Caco-2 (cell line): ENCODE measurements at regions not wholly inside any gene's neighbourhood (a gene's known extent, or its start where the extent isn't known, plus 50 kb on each side); places are given as distances from the start of the nearest gene placed in this dataset.

ENCODE experiments used
- BruUV-seq: library from RNA; stranded (reverse); fragments of 400-500 nt; replicated peaks from 2 replicates; lab custom pipeline; 2021; lab: Mats Ljungman, UMichigan
- CTCF ChIA-PET: fragments of 300-600 bp; sonication (Branson Sonifier 250); formaldehyde crosslinking; loops from one replicate; lab custom pipeline; 2022; ENCODE audit warnings: antibody characterized with exemption; lab: Charles Lee
- POLR2A ChIA-PET: fragments of 300-600 bp; sonication (Branson Sonifier 250); formaldehyde crosslinking; loops from one replicate; lab custom pipeline; 2022; ENCODE audit warnings: antibody characterized with exemption; lab: Charles Lee
- DNase-seq, 2 experiments: peaks; one replicate each; pipeline versions ENCODE4 v3.0.0 to v3.0.0-alpha.2; 2020 to 2022
- H3K27me3 ChIP-seq: replicated peaks from 2 replicates; pipeline ENCODE4 v1.6.0; 2011; ENCODE audit warnings: low read length; ENCODE audit not compliant: control insufficient read depth, insufficient read depth
- H3K36me3 ChIP-seq: 2 replicates; pipeline ENCODE4 v1.5.1; 2011; ENCODE audit warnings: low read length; ENCODE audit not compliant: control insufficient read depth, insufficient read depth
- H3K4me1 ChIP-seq: fragments of 250-450 bp; sonication (Bioruptor Pico); 2 replicates; pipeline ENCODE4 v1.5.1; 2020; ENCODE audit warnings: mild to moderate bottlenecking
- H3K4me3 ChIP-seq: 2 replicates; pipeline ENCODE4 v1.5.1; 2011; ENCODE audit warnings: low read depth, mild to moderate bottlenecking, control low read depth, low read length
- H3K9me3 ChIP-seq: fragments of 250-450 bp; sonication (Bioruptor Pico); 2 replicates; pipeline ENCODE4 v1.5.1; 2020; ENCODE audit warnings: mild to moderate bottlenecking, moderate library complexity
- H3K27ac Mint-ChIP-seq: one replicate; pipeline ENCODE4 v1.8.0; 2022; ENCODE audit warnings: mixed read lengths; ENCODE audit not compliant: unreplicated experiment
- H3K27me3 Mint-ChIP-seq: one replicate; pipeline ENCODE4 v1.8.0; 2022; ENCODE audit warnings: mixed read lengths; ENCODE audit not compliant: insufficient read depth, unreplicated experiment
- H3K36me3 Mint-ChIP-seq: one replicate; pipeline ENCODE4 v1.8.0; 2022; ENCODE audit warnings: mild to moderate bottlenecking, mixed read lengths; ENCODE audit not compliant: insufficient read depth, unreplicated experiment
- H3K4me1 Mint-ChIP-seq: one replicate; pipeline ENCODE4 v1.8.0; 2022; ENCODE audit warnings: low read depth, mixed read lengths; ENCODE audit not compliant: unreplicated experiment
- H3K4me3 Mint-ChIP-seq: one replicate; pipeline ENCODE4 v1.8.0; 2022; ENCODE audit warnings: mild to moderate bottlenecking, moderate library complexity, mixed read lengths; ENCODE audit not compliant: unreplicated experiment
- H3K9me3 Mint-ChIP-seq: one replicate; pipeline ENCODE4 v1.8.0; 2022; ENCODE audit warnings: mixed read lengths; ENCODE audit not compliant: unreplicated experiment
- intact Hi-C: fragments of 100-400 bp; cut with micrococcal nuclease; formaldehyde crosslinking; loops from one replicate; pipeline ENCODE4 v1.10.0; 2022; ENCODE audit not compliant: unreplicated experiment
- TF ChIP-seq, protein P1 (sequence below), 2 experiments: fragments of 200-600 bp in 1 of 2; IDR thresholded peaks; 1 replicate in 1 of 2; 2 replicates in 1 of 2; pipeline versions ENCODE4 v1.5.1 to v1.8.0; 2011 to 2022; ENCODE audit warnings: antibody characterized with exemption in 1 of 2, control low read depth in 1 of 2, inconsistent platforms in 1 of 2, low read depth in 1 of 2, low read length in 1 of 2, mild to moderate bottlenecking in 1 of 2, moderate library complexity in 1 of 2; ENCODE audit not compliant: insufficient read depth in 1 of 2, severe bottlenecking in 1 of 2, unreplicated experiment in 1 of 2

DNA sequence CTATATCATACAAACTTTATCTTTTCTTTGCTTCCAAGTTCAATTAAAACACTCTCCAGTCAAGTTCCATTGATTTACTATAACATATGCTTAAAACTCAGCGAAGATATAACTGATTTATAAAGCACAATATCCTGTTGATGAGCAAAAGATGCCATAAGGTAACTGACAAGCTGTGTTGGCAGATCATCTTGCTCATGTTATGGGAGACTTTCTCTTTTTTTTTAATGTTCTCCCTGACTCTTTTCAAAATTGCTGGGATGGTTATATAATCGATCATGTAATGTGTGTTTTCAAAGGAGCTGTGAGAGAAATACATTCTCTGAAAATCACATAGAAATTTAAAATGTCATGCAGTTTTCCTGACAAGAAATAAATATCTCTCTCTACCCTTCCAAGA, 293.5 kb downstream of the MED10 start:
- no peak for DNase-seq
- Histone ChIP-seq H3K27me3 (no peaks in the 10 kb centered on the region), H3K4me1 (no peaks in the 10 kb centered on the region), H3K9me3 (no peaks in the 10 kb centered on the region), H3K4me3 (no peak overlapping the region), H3K36me3 (no peaks in the 10 kb centered on the region)
- ChIA-PET POLR2A (no interaction called here), CTCF (no interaction called here)
- BruUV-seq, result no TSS peak
- Mint-ChIP-seq H3K36me3 (no peaks in the 10 kb centered on the region), H3K4me3 (no peak overlapping the region), H3K9me3 (peaks cover 10% of the 10 kb centered on the region), H3K4me1 (no peaks in the 10 kb centered on the region), H3K27me3 (peaks cover 23% of the 10 kb centered on the region), H3K27ac (no peak overlapping the region)
- intact Hi-C loops, result no loop called here
- TF ChIP-seq, protein P1, sequence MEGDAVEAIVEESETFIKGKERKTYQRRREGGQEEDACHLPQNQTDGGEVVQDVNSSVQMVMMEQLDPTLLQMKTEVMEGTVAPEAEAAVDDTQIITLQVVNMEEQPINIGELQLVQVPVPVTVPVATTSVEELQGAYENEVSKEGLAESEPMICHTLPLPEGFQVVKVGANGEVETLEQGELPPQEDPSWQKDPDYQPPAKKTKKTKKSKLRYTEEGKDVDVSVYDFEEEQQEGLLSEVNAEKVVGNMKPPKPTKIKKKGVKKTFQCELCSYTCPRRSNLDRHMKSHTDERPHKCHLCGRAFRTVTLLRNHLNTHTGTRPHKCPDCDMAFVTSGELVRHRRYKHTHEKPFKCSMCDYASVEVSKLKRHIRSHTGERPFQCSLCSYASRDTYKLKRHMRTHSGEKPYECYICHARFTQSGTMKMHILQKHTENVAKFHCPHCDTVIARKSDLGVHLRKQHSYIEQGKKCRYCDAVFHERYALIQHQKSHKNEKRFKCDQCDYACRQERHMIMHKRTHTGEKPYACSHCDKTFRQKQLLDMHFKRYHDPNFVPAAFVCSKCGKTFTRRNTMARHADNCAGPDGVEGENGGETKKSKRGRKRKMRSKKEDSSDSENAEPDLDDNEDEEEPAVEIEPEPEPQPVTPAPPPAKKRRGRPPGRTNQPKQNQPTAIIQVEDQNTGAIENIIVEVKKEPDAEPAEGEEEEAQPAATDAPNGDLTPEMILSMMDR (IDR thresholded peaks at IDR 0.05; ENCODE audit: insufficient read depth in 1 of 2, low read depth in 1 of 2, low read length in 1 of 2, severe bottlenecking in 1 of 2, unreplicated experiment in 1 of 2), result no peak

DNA sequence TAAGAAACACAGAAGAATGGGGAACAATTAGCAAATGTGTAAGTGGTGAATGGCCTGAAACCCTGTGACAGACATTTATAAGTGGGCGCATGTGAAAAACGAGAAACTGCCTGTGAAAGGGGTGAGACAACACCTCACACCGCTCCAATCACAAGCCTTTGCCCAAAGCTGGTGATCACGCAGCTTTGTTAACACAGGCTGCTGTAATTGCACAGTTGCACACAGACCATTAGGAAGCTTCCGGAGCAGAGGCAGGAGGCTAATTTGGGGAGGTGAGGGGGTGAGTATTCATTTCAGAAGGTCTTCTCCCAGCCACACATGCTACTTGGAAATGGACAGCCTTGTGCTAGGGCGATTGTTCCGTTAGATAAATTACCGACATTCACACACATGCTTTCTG, 294.0 kb downstream of the MED10 start:
- intact Hi-C loops, result no loop called here
- Mint-ChIP-seq H3K36me3 (no peaks in the 10 kb centered on the region), H3K27me3 (peaks cover 28% of the 10 kb centered on the region), H3K9me3 (peaks cover 6% of the 10 kb centered on the region), H3K27ac (no peak overlapping the region), H3K4me1 (no peaks in the 10 kb centered on the region), H3K4me3 (no peak overlapping the region)
- Histone ChIP-seq H3K27me3 (no peaks in the 10 kb centered on the region), H3K36me3 (no peaks in the 10 kb centered on the region), H3K9me3 (no peaks in the 10 kb centered on the region), H3K4me3 (no peak overlapping the region), H3K4me1 (no peaks in the 10 kb centered on the region)
- DNase-seq, result no peak
- CTCF ChIA-PET, result no interaction called here
- BruUV-seq, result no TSS peak
- TF ChIP-seq, protein P1 (IDR thresholded peaks at IDR 0.05; ENCODE audit: insufficient read depth in 1 of 2, low read depth in 1 of 2, low read length in 1 of 2, severe bottlenecking in 1 of 2, unreplicated experiment in 1 of 2), result no peak
- POLR2A ChIA-PET, result no interaction called here

DNA sequence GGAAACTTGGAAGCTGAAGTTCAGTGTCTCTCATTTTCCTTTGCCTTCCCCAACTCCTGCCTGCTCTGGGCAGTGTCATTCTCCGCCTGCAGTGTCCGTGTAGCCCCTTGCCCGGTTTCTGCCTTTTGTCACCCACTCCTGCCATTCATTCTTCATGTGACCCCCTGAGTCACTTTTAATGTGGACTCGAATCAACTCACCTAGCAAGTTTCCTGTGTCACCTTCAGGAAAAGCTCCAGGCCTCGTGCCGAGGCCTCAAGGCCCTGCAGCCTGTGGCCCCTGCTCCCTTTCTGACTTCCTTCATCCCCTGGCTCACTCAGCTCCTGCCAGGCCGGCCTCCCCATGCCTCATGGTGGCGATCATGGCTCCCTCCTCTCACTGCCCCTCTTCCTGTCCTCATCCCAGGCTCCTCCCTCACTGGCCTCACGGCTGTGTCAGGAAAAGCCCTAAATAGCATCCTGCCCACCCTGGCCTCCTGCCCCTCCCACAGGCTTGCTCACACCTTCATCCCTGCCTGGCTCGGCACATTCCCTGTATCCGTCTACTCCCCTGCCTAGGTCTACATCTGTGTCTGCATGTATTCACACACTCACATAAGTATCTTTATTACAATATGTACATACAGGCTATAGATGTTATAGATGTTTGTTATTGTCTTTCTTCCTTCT, 294.9 kb downstream of the MED10 start:
- peaks cover 28% of the 10 kb centered on the region for H3K27me3 Mint-ChIP-seq
- H3K4me1 ChIP-seq, result no peaks in the 10 kb centered on the region
- H3K4me3 Mint-ChIP-seq, result no peak overlapping the region
- H3K36me3 Mint-ChIP-seq, result no peaks in the 10 kb centered on the region
- H3K4me3 ChIP-seq, result no peak overlapping the region
- H3K9me3 ChIP-seq, result no peaks in the 10 kb centered on the region
- no peaks in the 10 kb centered on the region for H3K9me3 Mint-ChIP-seq
- TF ChIP-seq, protein P1 (IDR thresholded peaks at IDR 0.05; ENCODE audit: insufficient read depth in 1 of 2, low read depth in 1 of 2, low read length in 1 of 2, severe bottlenecking in 1 of 2, unreplicated experiment in 1 of 2), result no peak
- intact Hi-C loops, result no loop called here
- BruUV-seq, result no TSS peak
- POLR2A ChIA-PET, result no interaction called here
- H3K4me1 Mint-ChIP-seq, result no peaks in the 10 kb centered on the region
- H3K36me3 ChIP-seq, result no peaks in the 10 kb centered on the region
- no peak overlapping the region for H3K27ac Mint-ChIP-seq
- no peaks in the 10 kb centered on the region for H3K27me3 ChIP-seq
- no peak for DNase-seq
- CTCF ChIA-PET, result no interaction called here
